Esophagus muscularis mucosa (tissue), 3 donors: ENCODE measurements at regions not wholly inside any gene's neighbourhood (a gene's known extent, or its start where the extent isn't known, plus 50 kb on each side); places are given as distances from the start of the nearest gene placed in this dataset.

Experiments used
- CTCF ChIP-seq, 3 experiments: fragments of 200-600 bp in 2 of 3; fragments of 450-650 bp in 1 of 3; sonication (generic) in 2 of 3; IDR thresholded peaks; one replicate each; pipeline ENCODE4 v1.5.1; 2017 to 2019; ENCODE audit warnings: antibody characterized with exemption in 3 of 3, mild to moderate bottlenecking in 2 of 3, moderate library complexity in 1 of 3
- POLR2AphosphoS5 ChIP-seq, 2 donors: sonication (generic); formaldehyde crosslinking; IDR thresholded peaks; one replicate each; pipeline ENCODE4 v1.6.1; 2017; ENCODE audit warnings: antibody characterized with exemption in 2 of 2

DNA sequence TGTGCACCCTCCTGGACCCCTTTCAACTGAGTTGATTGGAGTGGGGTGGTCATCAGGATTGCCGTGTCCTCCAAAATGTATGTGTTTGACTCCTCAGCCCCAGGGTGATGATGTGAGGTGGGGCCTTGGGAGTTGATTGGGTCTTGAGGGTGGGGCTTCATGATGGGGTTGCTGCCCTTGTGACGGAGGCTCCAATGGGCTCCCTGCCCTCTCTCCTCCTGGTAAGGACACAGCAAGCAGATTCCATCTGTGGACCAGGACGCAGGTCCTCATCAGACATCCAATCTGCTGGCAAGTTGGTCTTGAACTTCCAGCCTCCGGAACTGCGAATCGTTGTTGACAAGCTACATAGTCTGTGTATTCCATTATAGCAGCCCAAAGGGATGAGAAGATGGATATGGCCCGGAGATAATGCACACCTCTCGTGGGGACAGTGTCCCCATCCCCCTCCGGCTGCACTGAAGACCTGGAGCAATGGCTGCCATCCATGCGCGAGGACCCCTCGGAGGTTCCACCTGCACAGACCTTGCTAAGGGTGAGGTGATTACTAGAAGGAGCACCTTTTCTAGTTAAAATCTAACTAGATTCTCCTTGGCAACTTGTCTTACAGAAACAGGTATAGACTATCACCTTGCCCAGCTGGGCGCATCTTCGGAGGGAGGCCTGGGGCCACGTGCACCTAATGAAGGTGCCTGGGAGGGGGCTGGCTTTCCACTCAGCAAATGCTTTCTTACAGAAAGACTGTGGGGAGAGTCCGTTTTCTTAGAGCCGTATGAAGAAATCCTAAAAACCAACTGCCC lies 75.7 kb upstream of the IRX4 start:
- no peak for TF ChIP-seq CTCF (IDR thresholded peaks at IDR 0.05)
- no peak for TF ChIP-seq POLR2AphosphoS5 (IDR thresholded peaks at IDR 0.05)
